ENCODE measurements at regions not wholly inside any gene's neighbourhood (a gene's known extent, or its start where the extent isn't known, plus 50 kb on each side); places are given as distances from the start of the nearest gene placed in this dataset.

- TF ChIP-seq IRF2 (CRISPR knock-in tag; IDR thresholded peaks at IDR 0.05; ENCODE audit: borderline replicate concordance, low read depth) (no peak), ZNF423 (CRISPR knock-in tag; IDR thresholded peaks at IDR 0.05) (no peak), MAX (CRISPR knock-in tag; IDR thresholded peaks at IDR 0.05) (no peak)
- POLR2A ChIA-PET: no interaction called here
- H3K4me1 Mint-ChIP-seq: peaks cover 7% of the 10 kb centered on the region
- CTCF ChIA-PET: no interaction called here
- H3K36me3 Mint-ChIP-seq: no peaks in the 10 kb centered on the region
- H3K27ac Mint-ChIP-seq: no peak overlapping the region
- DNase-seq (ENCODE audit: low spot score): no peak
- H3K4me3 Mint-ChIP-seq: no peak overlapping the region
- no peaks in the 10 kb centered on the region for H3K27me3 Mint-ChIP-seq (ENCODE audit: low read depth)
- no peak for ATAC-seq
- no peaks in the 10 kb centered on the region for H3K9me3 Mint-ChIP-seq
Observed at GRCh38 chr20:11170025-11170424, 496.2 kb upstream of the JAG1 start.

DNA sequence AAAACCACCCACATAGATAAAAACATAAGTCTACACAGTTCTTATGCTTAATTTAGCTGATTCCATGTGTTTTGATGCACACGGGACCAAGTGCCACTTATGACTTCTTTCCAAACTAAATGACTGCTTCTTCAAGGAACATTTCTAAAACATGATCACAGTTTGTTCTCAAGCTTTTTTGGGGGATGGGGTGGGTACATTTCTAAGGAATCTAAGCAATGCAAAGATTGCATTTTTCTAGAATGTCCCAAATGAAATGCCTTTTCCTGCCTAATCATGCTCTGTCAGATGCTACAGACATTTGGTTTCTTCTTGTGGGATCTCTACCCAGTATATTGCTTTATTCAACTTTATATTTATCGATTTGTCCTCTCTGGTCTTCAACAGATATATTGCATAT, 496.8 kb upstream of the JAG1 start:
- CTCF ChIA-PET: no interaction called here
- Mint-ChIP-seq H3K27ac (no peak overlapping the region; the same call in 1 of the 2 replicates), H3K9me3 (no peaks in the 10 kb centered on the region), H3K27me3 (ENCODE audit: low read depth) (no peaks in the 10 kb centered on the region), H3K4me1 (peaks cover 7% of the 10 kb centered on the region), H3K36me3 (no peaks in the 10 kb centered on the region), H3K4me3 (no peak overlapping the region)
- POLR2A ChIA-PET: no interaction called here
- no peak for ATAC-seq
- TF ChIP-seq ETV6 (CRISPR knock-in tag; IDR thresholded peaks at IDR 0.05): no peak
- no peak for TF ChIP-seq KAT7 (CRISPR knock-in tag; IDR thresholded peaks at IDR 0.05; ENCODE audit: borderline replicate concordance)
- TF ChIP-seq ZNF317 (CRISPR knock-in tag; IDR thresholded peaks at IDR 0.05; ENCODE audit: borderline replicate concordance, low read depth): no peak
- TF ChIP-seq ZNF416 (CRISPR knock-in tag; IDR thresholded peaks at IDR 0.05): no peak
- no peak for TF ChIP-seq NFYB (CRISPR knock-in tag; conservative IDR thresholded peaks at IDR 0.05; ENCODE audit: low read depth)
- TF ChIP-seq USF2 (CRISPR knock-in tag; IDR thresholded peaks at IDR 0.05): no peak
- TF ChIP-seq, protein P1, sequence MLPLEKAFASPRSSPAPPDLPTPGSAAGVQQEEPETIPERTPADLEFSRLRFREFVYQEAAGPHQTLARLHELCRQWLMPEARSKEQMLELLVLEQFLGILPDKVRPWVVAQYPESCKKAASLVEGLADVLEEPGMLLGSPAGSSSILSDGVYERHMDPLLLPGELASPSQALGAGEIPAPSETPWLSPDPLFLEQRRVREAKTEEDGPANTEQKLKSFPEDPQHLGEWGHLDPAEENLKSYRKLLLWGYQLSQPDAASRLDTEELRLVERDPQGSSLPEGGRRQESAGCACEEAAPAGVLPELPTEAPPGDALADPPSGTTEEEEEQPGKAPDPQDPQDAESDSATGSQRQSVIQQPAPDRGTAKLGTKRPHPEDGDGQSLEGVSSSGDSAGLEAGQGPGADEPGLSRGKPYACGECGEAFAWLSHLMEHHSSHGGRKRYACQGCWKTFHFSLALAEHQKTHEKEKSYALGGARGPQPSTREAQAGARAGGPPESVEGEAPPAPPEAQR (CRISPR knock-in tag; IDR thresholded peaks at IDR 0.05): no peak
- no peak for TF ChIP-seq ATF1 (CRISPR knock-in tag; IDR thresholded peaks at IDR 0.05)
- TF ChIP-seq TEAD1 (CRISPR knock-in tag; IDR thresholded peaks at IDR 0.05): no peak
- TF ChIP-seq, protein P2, sequence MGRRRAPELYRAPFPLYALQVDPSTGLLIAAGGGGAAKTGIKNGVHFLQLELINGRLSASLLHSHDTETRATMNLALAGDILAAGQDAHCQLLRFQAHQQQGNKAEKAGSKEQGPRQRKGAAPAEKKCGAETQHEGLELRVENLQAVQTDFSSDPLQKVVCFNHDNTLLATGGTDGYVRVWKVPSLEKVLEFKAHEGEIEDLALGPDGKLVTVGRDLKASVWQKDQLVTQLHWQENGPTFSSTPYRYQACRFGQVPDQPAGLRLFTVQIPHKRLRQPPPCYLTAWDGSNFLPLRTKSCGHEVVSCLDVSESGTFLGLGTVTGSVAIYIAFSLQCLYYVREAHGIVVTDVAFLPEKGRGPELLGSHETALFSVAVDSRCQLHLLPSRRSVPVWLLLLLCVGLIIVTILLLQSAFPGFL (CRISPR knock-in tag; IDR thresholded peaks at IDR 0.05; ENCODE audit: borderline replicate concordance): no peak
- no peak for TF ChIP-seq TP53 (CRISPR knock-in tag; IDR thresholded peaks at IDR 0.05)
- no peak for TF ChIP-seq ZNF512 (CRISPR knock-in tag; IDR thresholded peaks at IDR 0.05; ENCODE audit: borderline replicate concordance)
- no peak for TF ChIP-seq SP1 (CRISPR knock-in tag; conservative IDR thresholded peaks at IDR 0.05)
- TF ChIP-seq, protein P3, sequence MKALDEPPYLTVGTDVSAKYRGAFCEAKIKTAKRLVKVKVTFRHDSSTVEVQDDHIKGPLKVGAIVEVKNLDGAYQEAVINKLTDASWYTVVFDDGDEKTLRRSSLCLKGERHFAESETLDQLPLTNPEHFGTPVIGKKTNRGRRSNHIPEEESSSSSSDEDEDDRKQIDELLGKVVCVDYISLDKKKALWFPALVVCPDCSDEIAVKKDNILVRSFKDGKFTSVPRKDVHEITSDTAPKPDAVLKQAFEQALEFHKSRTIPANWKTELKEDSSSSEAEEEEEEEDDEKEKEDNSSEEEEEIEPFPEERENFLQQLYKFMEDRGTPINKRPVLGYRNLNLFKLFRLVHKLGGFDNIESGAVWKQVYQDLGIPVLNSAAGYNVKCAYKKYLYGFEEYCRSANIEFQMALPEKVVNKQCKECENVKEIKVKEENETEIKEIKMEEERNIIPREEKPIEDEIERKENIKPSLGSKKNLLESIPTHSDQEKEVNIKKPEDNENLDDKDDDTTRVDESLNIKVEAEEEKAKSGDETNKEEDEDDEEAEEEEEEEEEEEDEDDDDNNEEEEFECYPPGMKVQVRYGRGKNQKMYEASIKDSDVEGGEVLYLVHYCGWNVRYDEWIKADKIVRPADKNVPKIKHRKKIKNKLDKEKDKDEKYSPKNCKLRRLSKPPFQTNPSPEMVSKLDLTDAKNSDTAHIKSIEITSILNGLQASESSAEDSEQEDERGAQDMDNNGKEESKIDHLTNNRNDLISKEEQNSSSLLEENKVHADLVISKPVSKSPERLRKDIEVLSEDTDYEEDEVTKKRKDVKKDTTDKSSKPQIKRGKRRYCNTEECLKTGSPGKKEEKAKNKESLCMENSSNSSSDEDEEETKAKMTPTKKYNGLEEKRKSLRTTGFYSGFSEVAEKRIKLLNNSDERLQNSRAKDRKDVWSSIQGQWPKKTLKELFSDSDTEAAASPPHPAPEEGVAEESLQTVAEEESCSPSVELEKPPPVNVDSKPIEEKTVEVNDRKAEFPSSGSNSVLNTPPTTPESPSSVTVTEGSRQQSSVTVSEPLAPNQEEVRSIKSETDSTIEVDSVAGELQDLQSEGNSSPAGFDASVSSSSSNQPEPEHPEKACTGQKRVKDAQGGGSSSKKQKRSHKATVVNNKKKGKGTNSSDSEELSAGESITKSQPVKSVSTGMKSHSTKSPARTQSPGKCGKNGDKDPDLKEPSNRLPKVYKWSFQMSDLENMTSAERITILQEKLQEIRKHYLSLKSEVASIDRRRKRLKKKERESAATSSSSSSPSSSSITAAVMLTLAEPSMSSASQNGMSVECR (CRISPR knock-in tag; IDR thresholded peaks at IDR 0.05; ENCODE audit: borderline replicate concordance): no peak
- TF ChIP-seq CREB1 (CRISPR knock-in tag; IDR thresholded peaks at IDR 0.05): no peak
- TF ChIP-seq, protein P4, sequence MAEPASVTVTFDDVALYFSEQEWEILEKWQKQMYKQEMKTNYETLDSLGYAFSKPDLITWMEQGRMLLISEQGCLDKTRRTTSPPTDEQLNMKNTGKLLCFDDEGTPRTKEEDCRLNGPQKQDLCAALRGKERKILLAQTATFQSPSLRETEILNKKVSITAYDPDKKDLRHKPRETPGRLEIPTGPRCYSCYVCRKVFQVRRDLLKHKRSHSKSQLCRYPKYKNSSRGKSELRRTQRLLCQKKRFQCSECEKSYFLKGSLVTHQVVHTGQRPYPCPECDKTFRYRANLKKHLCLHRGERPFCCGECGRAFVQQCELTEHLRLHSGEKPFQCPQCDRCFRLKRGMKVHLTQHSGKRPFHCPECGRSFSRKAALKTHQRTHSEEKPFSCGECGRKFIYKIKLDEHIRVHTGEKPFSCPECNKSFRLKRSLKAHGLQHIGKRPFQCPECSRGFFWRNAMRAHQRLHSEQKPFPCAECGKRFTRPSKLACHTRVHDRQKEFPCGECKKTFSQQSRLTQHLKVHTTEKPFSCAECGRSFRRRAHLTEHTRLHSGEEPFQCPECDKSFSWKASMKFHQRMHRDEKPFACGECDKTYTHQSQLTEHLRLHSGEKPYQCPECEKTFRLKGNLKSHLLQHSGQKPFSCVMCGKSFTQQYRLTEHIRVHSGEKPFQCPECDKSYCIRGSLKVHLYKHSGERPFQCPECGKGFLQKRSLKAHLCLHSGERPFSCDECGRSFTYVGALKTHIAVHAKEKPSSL (CRISPR knock-in tag; conservative IDR thresholded peaks at IDR 0.05): no peak
- no peak for TF ChIP-seq HMGXB4 (CRISPR knock-in tag; IDR thresholded peaks at IDR 0.05)
- DNase-seq (ENCODE audit: low spot score): no peak
